Cardiac muscle cell (in vitro differentiated cells and primary cell): ENCODE measurements at regions not wholly inside any gene's neighbourhood (a gene's known extent, or its start where the extent isn't known, plus 50 kb on each side); places are given as distances from the start of the nearest gene placed in this dataset.
A peak's percentile ranks its signal among the peaks of the same experiment; 100 is the strongest.

Experiments used
- DNase-seq, 2 donors: peaks; one replicate each; pipeline versions ENCODE4 v3.0.0 to v3.0.0-alpha.2; 2010 to 2017; ENCODE audit warnings: low read depth in 1 of 2, low spot score in 1 of 2
- H3K27ac ChIP-seq: fragments of 200-600 bp; sonication (generic); 2 replicates; pipeline ENCODE4 v1.5.1; 2016
- H3K27me3 ChIP-seq: fragments of 200-600 bp; sonication (generic); 2 replicates; pipeline ENCODE4 v1.6.0; 2016; ENCODE audit warnings: control low read depth
- H3K36me3 ChIP-seq: fragments of 200-600 bp; sonication (generic); 2 replicates; pipeline ENCODE4 v1.5.1; 2016; ENCODE audit warnings: control low read depth
- H3K4me1 ChIP-seq: fragments of 200-600 bp; sonication (generic); 2 replicates; pipeline ENCODE4 v1.8.1; 2017; ENCODE audit warnings: low read depth, mild to moderate bottlenecking, mixed run types
- H3K4me3 ChIP-seq: fragments of 200-600 bp; sonication (generic); 2 replicates; pipeline ENCODE4 v1.5.1; 2016; ENCODE audit warnings: mild to moderate bottlenecking
- H3K9me3 ChIP-seq: fragments of 200-600 bp; sonication (generic); 2 replicates; pipeline ENCODE4 v1.5.1; 2017; ENCODE audit warnings: low read depth, mild to moderate bottlenecking, control low read depth
- TF ChIP-seq, protein P1 (sequence below): IDR thresholded peaks from 2 replicates; pipeline ENCODE4 v1.5.1; 2012; ENCODE audit warnings: low read depth, mild to moderate bottlenecking, low read length

DNA sequence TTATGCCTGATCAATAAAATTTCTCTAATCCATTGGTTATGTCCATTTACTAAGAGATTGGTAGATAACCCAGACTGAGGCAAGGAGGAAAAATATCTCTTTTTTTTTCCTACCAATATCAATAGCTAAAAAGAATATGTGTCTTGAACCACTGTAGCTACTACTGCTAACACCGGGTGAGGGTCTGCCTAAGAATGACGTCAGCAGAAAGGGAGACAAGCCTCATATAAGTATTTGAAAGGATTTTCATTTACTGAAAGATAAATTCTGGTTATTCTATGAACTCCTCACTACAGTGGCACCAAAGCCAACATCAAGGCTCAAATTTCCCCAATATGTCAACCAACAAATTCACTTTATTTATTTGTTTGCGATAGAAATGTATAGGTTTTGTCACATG is 389.0 kb upstream of the ALCAM start:
- no peak overlapping the region for H3K4me3 ChIP-seq
- no peaks in the 10 kb centered on the region for H3K4me1 ChIP-seq
- no peak overlapping the region for H3K27ac ChIP-seq
- TF ChIP-seq, protein P1, sequence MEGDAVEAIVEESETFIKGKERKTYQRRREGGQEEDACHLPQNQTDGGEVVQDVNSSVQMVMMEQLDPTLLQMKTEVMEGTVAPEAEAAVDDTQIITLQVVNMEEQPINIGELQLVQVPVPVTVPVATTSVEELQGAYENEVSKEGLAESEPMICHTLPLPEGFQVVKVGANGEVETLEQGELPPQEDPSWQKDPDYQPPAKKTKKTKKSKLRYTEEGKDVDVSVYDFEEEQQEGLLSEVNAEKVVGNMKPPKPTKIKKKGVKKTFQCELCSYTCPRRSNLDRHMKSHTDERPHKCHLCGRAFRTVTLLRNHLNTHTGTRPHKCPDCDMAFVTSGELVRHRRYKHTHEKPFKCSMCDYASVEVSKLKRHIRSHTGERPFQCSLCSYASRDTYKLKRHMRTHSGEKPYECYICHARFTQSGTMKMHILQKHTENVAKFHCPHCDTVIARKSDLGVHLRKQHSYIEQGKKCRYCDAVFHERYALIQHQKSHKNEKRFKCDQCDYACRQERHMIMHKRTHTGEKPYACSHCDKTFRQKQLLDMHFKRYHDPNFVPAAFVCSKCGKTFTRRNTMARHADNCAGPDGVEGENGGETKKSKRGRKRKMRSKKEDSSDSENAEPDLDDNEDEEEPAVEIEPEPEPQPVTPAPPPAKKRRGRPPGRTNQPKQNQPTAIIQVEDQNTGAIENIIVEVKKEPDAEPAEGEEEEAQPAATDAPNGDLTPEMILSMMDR, result no peak
- H3K9me3 ChIP-seq, result no peaks in the 10 kb centered on the region
- H3K36me3 ChIP-seq, result no peaks in the 10 kb centered on the region
- no peaks in the 10 kb centered on the region for H3K27me3 ChIP-seq
- DNase-seq, result no peak

DNA sequence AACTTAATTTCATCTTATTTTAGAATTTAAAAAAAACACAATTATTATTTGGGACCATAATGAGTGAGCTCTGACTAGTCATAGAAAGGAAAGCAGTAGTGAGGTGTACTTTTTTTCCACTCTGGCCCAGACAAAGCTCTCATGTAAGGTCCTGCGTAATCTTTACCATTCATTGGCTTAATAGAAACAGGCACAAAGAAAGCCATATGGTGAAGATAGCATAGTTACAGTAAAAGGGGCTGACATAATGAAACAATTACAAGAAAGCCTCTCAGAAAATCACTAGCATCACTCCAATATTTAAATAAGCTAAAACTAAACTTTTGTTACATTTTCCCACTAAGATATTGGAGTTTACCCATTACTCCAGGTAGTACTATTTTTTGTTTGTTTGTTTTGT is 384.6 kb upstream of the ALCAM start:
- Histone ChIP-seq H3K4me3 (no peak overlapping the region), H3K36me3 (no peaks in the 10 kb centered on the region), H3K9me3 (no peaks in the 10 kb centered on the region), H3K4me1 (no peaks in the 10 kb centered on the region), H3K27ac (no peak overlapping the region), H3K27me3 (no peaks in the 10 kb centered on the region)
- TF ChIP-seq, protein P1, result no peak
- no peak for DNase-seq

DNA sequence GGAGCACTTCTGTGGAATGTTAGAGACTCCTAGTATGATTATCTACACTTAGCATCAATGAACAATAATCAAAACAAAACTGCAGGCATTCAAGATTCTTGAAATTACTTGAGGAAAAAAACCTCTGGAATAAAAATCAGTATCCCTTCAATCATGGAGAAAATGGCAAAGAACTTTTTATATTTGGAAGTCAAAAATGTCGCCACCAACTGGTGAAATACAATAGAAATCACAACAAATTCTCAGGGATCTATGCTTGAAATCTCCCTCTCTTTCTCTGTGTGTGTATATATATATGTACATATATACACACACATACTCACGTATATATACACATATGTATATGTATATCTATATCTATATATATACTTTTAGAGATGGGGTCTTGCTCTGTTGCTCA is 378.9 kb upstream of the ALCAM start:
- Histone ChIP-seq H3K4me1 (peaks cover 6% of the 10 kb centered on the region), H3K4me3 (no peak overlapping the region), H3K27ac (no peak overlapping the region), H3K36me3 (no peaks in the 10 kb centered on the region), H3K27me3 (no peaks in the 10 kb centered on the region), H3K9me3 (no peaks in the 10 kb centered on the region)
- TF ChIP-seq, protein P1, result no peak
- peak in 1 of 2 donors; percentile 7 for DNase-seq

GRCh38 chr3:104988496-104988895 is 378.2 kb upstream of the ALCAM start:
- H3K27ac ChIP-seq, result no peak overlapping the region
- no peak overlapping the region for H3K4me3 ChIP-seq
- H3K27me3 ChIP-seq, result no peaks in the 10 kb centered on the region

DNA sequence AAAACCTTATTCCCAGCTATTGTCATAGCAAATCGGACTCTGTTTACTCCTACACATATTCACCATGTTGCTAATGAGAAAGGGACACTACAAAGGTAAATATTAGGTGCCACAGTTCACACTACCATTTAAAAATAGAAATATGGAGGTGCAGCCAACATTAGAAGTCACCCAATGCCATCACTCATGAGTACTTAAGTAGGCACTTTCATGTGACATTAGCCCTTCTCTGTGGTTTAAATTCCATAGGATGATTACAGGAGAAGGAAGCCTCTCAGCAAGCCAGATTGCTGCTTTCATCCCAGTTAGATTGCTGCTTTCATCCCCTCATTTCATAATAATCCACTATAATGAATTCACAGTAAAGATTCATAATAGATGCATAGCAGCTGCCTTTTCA is 376.8 kb upstream of the ALCAM start:
- no peak overlapping the region for H3K4me3 ChIP-seq
- TF ChIP-seq, protein P1, result no peak
- H3K36me3 ChIP-seq, result no peaks in the 10 kb centered on the region
- no peaks in the 10 kb centered on the region for H3K9me3 ChIP-seq
- no peak overlapping the region for H3K27ac ChIP-seq
- DNase-seq, result peak in 1 of 2 donors; percentile 58
- H3K27me3 ChIP-seq, result no peaks in the 10 kb centered on the region
- H3K4me1 ChIP-seq, result peaks cover 6% of the 10 kb centered on the region

More at GRCh38 chr3:104988496-104988895, 378.2 kb upstream of the ALCAM start:
- peaks cover 6% of the 10 kb centered on the region for H3K4me1 ChIP-seq
- no peaks in the 10 kb centered on the region for H3K36me3 ChIP-seq
- H3K9me3 ChIP-seq, result no peaks in the 10 kb centered on the region
- DNase-seq, result no peak
- TF ChIP-seq, protein P1, result no peak

GRCh38 chr3:104990758-104991157 is 376.0 kb upstream of the ALCAM start:
- Histone ChIP-seq H3K4me1 (peaks cover 6% of the 10 kb centered on the region), H3K4me3 (no peak overlapping the region), H3K9me3 (no peaks in the 10 kb centered on the region), H3K27ac (no peak overlapping the region), H3K27me3 (no peaks in the 10 kb centered on the region), H3K36me3 (no peaks in the 10 kb centered on the region)
- DNase-seq, result peak in 1 of 2 donors; percentile 1
- TF ChIP-seq, protein P1, result no peak
